ENCODE measurements at regions not wholly inside any gene's neighbourhood (a gene's known extent, or its start where the extent isn't known, plus 50 kb on each side); places are given as distances from the start of the nearest gene placed in this dataset.

GRCh38 chr6:132236744-132237143 is 164.5 kb downstream of the MOXD1 start:
- Histone ChIP-seq H3K4me3 (replicated peaks in 1 of 2; ENCODE audit: low read depth in 1 of 2, low read length in 2 of 2) (no peak overlapping the region), H3K9me3 (ENCODE audit: control insufficient read depth in 1 of 2, insufficient read depth in 1 of 2, low read depth in 1 of 2, low read length in 2 of 2) (no peaks in the 10 kb centered on the region), H3K9me2 (ENCODE audit: insufficient read depth) (no peaks in the 10 kb centered on the region), H3K4me1 (ENCODE audit: control insufficient read depth in 1 of 2, insufficient read depth in 2 of 2, low read length in 2 of 2) (no peaks in the 10 kb centered on the region), H3K4me2 (ENCODE audit: low read length) (no peak overlapping the region), H3K27me3 (ENCODE audit: insufficient read depth, low read length) (no peaks in the 10 kb centered on the region), H2AFZ (ENCODE audit: low read depth, low read length, poor library complexity, severe bottlenecking) (no peak overlapping the region), H3K36me3 (ENCODE audit: control insufficient read depth in 1 of 2, insufficient read depth in 2 of 2, low read length in 2 of 2) (no peaks in the 10 kb centered on the region), H4K20me1 (ENCODE audit: insufficient read depth) (no peaks in the 10 kb centered on the region), H3K79me2 (ENCODE audit: insufficient read depth, low read length) (no peaks in the 10 kb centered on the region), H3K9ac (ENCODE audit: low read length) (no peak overlapping the region), H3K27ac (ENCODE audit: low read depth, low read length) (no peak overlapping the region)
- CTCF ChIA-PET: no interaction called here
- no peak for TF ChIP-seq ATF3 (IDR thresholded peaks at IDR 0.05)
- TF ChIP-seq FOSL1 (IDR thresholded peaks at IDR 0.05; ENCODE audit: low read depth): no peak
- TF ChIP-seq TCF7L2 (IDR thresholded peaks at IDR 0.05; ENCODE audit: borderline replicate concordance, extremely low read depth, insufficient read depth, insufficient read length): no peak
- BruUV-seq (replicated peaks): no TSS peak
- POLR2A ChIA-PET: no interaction called here
- no peak for ATAC-seq
- RAD21 ChIA-PET (ENCODE audit: low non-redundant PET in 1 of 2, low total read pairs in 2 of 2, uncharacterized antibody in 2 of 2, unreplicated experiment in 2 of 2): no interaction called here
- intact Hi-C loops (cut with micrococcal nuclease): no loop called here
- no peak for DNase-seq (ENCODE audit: low read depth, low spot score)

DNA sequence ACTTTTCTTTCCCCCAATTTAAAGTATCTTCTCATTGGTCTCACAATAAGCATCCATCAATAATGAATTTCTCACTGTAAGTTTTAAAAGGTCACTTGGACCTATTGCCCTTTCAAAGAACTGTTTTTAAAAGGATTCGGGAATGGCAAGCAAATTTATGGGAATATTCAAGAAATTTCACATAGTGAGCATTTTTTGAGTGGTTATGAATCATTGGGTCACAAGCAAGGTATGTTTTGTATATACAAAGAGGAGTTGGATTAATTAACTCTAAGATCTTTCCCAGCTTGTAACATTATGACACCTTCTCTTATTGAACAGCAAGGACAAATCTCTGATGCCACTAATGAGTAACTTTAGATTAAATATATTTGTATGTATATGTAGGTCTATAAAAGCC is 165.0 kb downstream of the MOXD1 start:
- ChIA-PET POLR2A (no interaction called here), CTCF (no interaction called here), RAD21 (ENCODE audit: low non-redundant PET in 1 of 2, low total read pairs in 2 of 2, uncharacterized antibody in 2 of 2, unreplicated experiment in 2 of 2) (no interaction called here)
- no peak for TF ChIP-seq ATF3 (IDR thresholded peaks at IDR 0.05)
- no peak for TF ChIP-seq CTCF (IDR thresholded peaks at IDR 0.05 in 2 of 3, conservative IDR thresholded peaks at IDR 0.05 in 1 of 3; ENCODE audit: borderline replicate concordance in 1 of 3, insufficient read depth in 1 of 3, low read depth in 2 of 3, low read length in 2 of 3)
- no peak for TF ChIP-seq TCF7L2 (IDR thresholded peaks at IDR 0.05; ENCODE audit: borderline replicate concordance, extremely low read depth, insufficient read depth, insufficient read length)
- TF ChIP-seq SRF (IDR thresholded peaks at IDR 0.05; ENCODE audit: low read depth): no peak
- no peak for TF ChIP-seq POLR2AphosphoS5 (IDR thresholded peaks at IDR 0.05; ENCODE audit: low read depth, low read length)
- no peak for TF ChIP-seq RAD21 (IDR thresholded peaks at IDR 0.05; ENCODE audit: low read depth)
- no peak for TF ChIP-seq POLR2A (IDR thresholded peaks at IDR 0.05; ENCODE audit: borderline replicate concordance, extremely low read depth, insufficient read depth, insufficient read length)
- no peak for TF ChIP-seq CEBPB (IDR thresholded peaks at IDR 0.05; ENCODE audit: low read depth)
- TF ChIP-seq, protein P1, sequence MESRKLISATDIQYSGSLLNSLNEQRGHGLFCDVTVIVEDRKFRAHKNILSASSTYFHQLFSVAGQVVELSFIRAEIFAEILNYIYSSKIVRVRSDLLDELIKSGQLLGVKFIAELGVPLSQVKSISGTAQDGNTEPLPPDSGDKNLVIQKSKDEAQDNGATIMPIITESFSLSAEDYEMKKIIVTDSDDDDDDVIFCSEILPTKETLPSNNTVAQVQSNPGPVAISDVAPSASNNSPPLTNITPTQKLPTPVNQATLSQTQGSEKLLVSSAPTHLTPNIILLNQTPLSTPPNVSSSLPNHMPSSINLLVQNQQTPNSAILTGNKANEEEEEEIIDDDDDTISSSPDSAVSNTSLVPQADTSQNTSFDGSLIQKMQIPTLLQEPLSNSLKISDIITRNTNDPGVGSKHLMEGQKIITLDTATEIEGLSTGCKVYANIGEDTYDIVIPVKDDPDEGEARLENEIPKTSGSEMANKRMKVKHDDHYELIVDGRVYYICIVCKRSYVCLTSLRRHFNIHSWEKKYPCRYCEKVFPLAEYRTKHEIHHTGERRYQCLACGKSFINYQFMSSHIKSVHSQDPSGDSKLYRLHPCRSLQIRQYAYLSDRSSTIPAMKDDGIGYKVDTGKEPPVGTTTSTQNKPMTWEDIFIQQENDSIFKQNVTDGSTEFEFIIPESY (IDR thresholded peaks at IDR 0.05; ENCODE audit: extremely low read depth, insufficient replicate concordance, low read length): no peak
- TF ChIP-seq, protein P2, sequence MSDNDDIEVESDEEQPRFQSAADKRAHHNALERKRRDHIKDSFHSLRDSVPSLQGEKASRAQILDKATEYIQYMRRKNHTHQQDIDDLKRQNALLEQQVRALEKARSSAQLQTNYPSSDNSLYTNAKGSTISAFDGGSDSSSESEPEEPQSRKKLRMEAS (IDR thresholded peaks at IDR 0.05): no peak
- no peak for TF ChIP-seq ZNF274 (IDR thresholded peaks at IDR 0.05; ENCODE audit: low read depth, low read length)
- no peak for TF ChIP-seq ELF1 (IDR thresholded peaks at IDR 0.05; ENCODE audit: borderline replicate concordance, low read depth)
- TF ChIP-seq EGR1 (IDR thresholded peaks at IDR 0.05; ENCODE audit: low read depth): no peak
- TF ChIP-seq SP1 (IDR thresholded peaks at IDR 0.05; ENCODE audit: low read depth): no peak
- TF ChIP-seq JUND (IDR thresholded peaks at IDR 0.05): no peak
- no peak for TF ChIP-seq EZH2phosphoT487 (IDR thresholded peaks at IDR 0.05; ENCODE audit: borderline replicate concordance)
- no peak for TF ChIP-seq YY1 (IDR thresholded peaks at IDR 0.05; ENCODE audit: extremely low read depth, insufficient replicate concordance, low read depth, low read length)

More for the DNA sequence above, 165.0 kb downstream of the MOXD1 start:
- no peak overlapping the region for H3K9ac ChIP-seq (ENCODE audit: low read length)
- H3K36me3 ChIP-seq (ENCODE audit: control insufficient read depth in 1 of 2, insufficient read depth in 2 of 2, low read length in 2 of 2): no peaks in the 10 kb centered on the region
- H3K9me3 ChIP-seq (ENCODE audit: control insufficient read depth in 1 of 2, insufficient read depth in 1 of 2, low read depth in 1 of 2, low read length in 2 of 2): no peaks in the 10 kb centered on the region
- H3K9me2 ChIP-seq (ENCODE audit: insufficient read depth): no peaks in the 10 kb centered on the region
- no peak for DNase-seq (ENCODE audit: low read depth, low spot score)
- H4K20me1 ChIP-seq (ENCODE audit: insufficient read depth): no peaks in the 10 kb centered on the region
- H3K4me1 ChIP-seq (ENCODE audit: control insufficient read depth in 1 of 2, insufficient read depth in 2 of 2, low read length in 2 of 2): no peaks in the 10 kb centered on the region
- BruUV-seq (replicated peaks): no TSS peak
- H3K4me2 ChIP-seq (ENCODE audit: low read length): no peak overlapping the region
- no peak for ATAC-seq
- no peak overlapping the region for H3K27ac ChIP-seq (ENCODE audit: low read depth, low read length)
- no peak overlapping the region for H3K4me3 ChIP-seq (replicated peaks in 1 of 2; ENCODE audit: low read depth in 1 of 2, low read length in 2 of 2)
- H3K79me2 ChIP-seq (ENCODE audit: insufficient read depth, low read length): no peaks in the 10 kb centered on the region
- no peak overlapping the region for H2AFZ ChIP-seq (ENCODE audit: low read depth, low read length, poor library complexity, severe bottlenecking)
- H3K27me3 ChIP-seq (ENCODE audit: insufficient read depth, low read length): no peaks in the 10 kb centered on the region
- intact Hi-C loops (cut with micrococcal nuclease): no loop called here

All from HCT116 (cell line).